HS-27A (cell line): ENCODE measurements at regions not wholly inside any gene's neighbourhood (a gene's known extent, or its start where the extent isn't known, plus 50 kb on each side); places are given as distances from the start of the nearest gene placed in this dataset.
"Not testable (repeated sequence)": the region's sequence is repeated elsewhere in the genome, so short reads cannot be mapped to it uniquely, and the experiment has no call there.

ENCODE experiments used
- DNase-seq: peaks from one replicate; pipeline ENCODE4 v3.0.0-alpha.2; 2012; ENCODE audit warnings: low read depth, missing footprints

DNA sequence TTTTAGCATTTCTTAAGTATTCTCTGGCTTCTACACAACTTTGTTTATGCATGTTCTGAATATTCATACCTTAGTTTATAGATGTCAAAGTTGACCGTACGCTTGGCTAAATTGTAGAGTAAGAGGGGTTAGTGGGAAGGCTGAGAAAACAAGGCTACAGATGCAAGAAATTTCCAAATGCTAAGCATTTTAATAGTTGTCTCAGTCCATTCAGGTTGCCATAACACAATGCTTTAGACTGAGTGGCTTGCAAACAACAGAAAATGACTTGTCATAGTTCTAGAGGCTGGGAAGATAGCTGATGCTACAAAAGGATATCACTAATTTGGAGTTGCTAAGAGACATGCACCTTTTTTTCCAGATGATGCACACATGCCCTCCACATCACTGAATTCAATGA lies 53.0 kb upstream of the C1QTNF3 start:
- DNase-seq, result not testable (repeated sequence)

DNA sequence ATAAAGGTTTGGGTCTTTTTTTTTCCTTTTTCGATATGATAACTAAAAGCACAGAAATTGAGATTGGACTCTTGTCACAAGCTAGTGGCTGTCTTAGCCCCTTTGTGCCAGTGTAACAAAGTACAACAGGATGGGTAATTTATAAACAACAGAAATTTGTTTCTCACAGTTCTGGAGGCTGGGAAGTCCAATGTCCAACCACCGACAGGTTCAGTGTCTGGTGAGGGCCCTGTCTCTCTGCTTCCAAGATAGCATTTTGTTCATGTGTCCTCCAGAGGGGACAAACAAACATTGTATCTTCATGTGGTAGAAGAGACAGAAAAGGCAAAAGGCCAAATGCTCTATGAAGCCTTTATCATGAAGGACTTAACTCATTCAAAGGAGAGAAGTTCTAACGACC lies 56.9 kb upstream of the C1QTNF3 start:
- DNase-seq, result not testable (repeated sequence)

DNA sequence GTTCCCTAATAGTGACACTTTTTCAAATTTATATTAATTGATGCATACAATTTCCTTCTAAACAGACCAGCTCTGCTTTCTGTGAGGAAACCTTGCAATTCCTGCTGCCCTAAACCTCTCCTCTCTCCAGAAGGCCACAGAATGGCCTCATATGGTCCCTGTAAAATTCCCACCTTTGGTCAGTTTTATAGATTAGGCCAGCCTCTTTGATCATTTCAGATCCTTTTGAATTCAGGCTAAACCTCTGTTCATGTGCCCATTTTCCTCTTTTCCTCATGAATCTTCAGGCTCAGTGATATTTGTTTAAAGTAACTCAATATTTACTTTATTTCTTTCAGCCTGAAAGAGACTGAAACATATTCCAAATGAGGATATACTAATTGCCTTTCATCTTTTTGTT lies 58.6 kb upstream of the C1QTNF3 start:
- not testable (repeated sequence) for DNase-seq

- not testable (repeated sequence) for DNase-seq
Observed at GRCh38 chr5:34108897-34109296, 65.9 kb upstream of the C1QTNF3 start.

DNA sequence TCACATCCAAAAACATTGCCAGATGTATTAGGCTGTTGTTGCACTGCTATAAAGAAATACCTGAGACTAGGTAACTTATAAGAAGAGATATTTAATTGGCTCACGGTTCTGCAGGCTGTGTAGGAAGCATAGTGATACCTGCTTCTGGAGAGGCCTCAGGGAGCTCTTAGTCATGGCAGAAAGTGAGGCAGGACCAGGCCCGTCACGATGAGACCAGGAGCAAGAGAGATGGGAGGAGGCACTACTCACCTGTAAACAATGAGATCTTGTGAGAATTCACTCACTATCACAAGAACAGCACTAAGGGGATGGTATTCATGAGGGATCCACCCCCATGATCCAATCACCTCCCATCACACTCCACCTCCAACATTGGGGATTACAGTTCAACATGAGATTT lies 81.3 kb upstream of the C1QTNF3 start:
- DNase-seq, result not testable (repeated sequence)

GRCh38 chr5:34125354-34125753 lies 82.3 kb upstream of the C1QTNF3 start:
- DNase-seq, result not testable (repeated sequence)

DNA sequence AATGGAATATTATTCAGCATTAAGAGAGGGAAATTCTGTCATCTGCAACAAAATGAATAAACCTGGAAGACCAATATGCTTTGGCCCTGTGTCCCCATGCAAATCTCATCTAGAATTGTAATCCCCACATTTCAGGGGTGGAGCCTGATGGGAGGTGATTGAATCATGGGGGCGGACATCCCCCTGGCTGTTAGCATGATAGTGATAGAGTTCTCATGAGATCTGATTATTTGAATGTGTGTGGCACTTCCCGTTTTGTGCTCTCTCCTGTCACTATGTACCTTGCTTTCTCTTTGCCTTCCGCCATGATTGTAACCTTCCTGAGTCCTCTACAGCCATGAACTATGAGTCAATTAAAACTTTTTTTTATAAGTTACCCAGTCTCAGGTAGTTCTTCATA lies 83.7 kb upstream of the C1QTNF3 start:
- not testable (repeated sequence) for DNase-seq

DNA sequence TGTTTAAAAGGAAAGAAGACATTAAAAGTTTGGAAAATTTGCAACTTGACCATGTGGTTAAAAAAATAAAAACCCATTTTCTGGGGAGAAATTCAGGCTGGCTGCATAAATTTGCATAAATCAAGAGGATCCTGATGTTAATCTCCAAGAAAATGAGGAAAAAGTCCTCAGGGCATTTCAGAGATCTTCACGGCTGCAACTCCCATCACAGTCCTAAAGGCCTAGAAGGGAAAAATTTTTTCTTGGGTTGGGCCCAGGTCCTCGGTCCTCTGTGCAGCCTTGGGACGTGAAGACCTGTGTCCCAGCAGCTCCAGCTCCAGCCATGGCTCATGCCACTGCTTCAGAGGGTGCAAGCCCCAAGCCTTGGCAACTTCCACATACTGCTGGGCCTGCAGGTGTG lies 84.8 kb upstream of the C1QTNF3 start:
- DNase-seq, result not testable (repeated sequence)

DNA sequence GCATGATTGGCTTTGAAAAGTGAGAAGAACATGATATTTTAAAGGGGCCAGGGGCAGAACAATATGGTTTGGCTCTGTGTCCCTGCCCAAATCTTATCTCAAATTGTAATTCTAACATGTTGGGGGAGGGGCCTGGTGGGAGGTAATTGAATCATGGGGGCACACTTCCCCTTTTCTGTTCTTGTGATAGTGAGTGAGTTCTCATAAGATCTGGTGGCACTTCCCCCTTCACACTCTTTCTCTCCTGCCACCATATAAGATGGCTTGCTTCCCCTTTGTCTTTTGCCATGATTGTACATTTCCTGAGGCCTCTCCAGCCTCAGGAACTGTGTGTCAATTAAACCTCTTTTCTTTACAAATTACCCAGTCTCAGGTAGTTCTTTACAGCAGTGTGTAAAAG lies 85.9 kb upstream of the C1QTNF3 start:
- DNase-seq, result not testable (repeated sequence)

DNA sequence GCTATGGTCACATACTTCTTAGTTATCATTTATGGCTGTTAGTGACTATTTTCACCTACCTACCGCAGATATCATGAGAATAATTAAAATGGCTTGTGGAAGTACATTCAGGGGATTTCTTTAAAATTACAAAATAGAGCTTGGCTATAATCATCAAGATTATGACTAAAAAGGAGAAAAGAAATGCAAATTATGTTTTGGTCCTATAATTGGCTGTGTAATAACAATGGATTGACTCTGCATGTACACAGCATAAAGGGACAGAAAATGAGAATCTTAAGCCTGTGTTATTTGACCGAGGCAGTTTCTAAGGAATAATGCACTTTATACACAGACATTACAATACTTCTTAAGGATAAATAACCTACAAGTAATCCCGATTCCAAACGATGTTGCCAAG lies 112.0 kb upstream of the C1QTNF3 start:
- not testable (repeated sequence) for DNase-seq

GRCh38 chr5:34156703-34157414 lies 113.8 kb upstream of the C1QTNF3 start:
- DNase-seq, result not testable (repeated sequence)

DNA sequence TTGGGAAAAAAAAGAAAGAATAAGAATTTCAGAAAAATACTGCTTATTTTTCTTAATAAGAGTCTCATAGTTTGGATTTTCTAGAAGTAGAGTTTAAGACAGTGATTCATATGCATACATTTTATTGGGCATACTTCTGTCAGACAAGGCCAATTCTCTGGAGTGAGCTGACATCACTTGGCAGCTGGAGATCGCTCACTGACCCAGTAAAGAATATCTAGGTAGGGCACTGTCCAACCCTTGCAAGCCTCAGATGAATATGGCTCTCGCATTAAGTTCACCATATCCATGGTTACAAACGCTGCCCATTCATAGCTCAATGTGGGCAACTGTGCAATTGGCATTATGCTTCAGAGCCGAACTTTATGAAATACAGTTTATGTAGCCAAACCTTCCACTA lies 117.9 kb upstream of the C1QTNF3 start:
- DNase-seq, result not testable (repeated sequence)

- not testable (repeated sequence) for DNase-seq
Observed at GRCh38 chr5:34171398-34171797, 128.4 kb upstream of the C1QTNF3 start.

GRCh38 chr5:34179453-34180190 lies 136.6 kb upstream of the C1QTNF3 start:
- not testable (repeated sequence) for DNase-seq

- DNase-seq, result not testable (repeated sequence)
Observed at GRCh38 chr5:34180225-34180624, 137.2 kb upstream of the C1QTNF3 start.

- DNase-seq, result not testable (repeated sequence)
Observed at GRCh38 chr5:34180940-34181614, 138.1 kb upstream of the C1QTNF3 start.

- DNase-seq, result not testable (repeated sequence)
Observed at GRCh38 chr5:34185005-34185404, 142.0 kb upstream of the C1QTNF3 start.

- not testable (repeated sequence) for DNase-seq
Observed at GRCh38 chr5:34185572-34185971, 142.6 kb upstream of the C1QTNF3 start.

- not testable (repeated sequence) for DNase-seq
Observed at GRCh38 chr5:34186108-34186507, 143.1 kb upstream of the C1QTNF3 start.

DNA sequence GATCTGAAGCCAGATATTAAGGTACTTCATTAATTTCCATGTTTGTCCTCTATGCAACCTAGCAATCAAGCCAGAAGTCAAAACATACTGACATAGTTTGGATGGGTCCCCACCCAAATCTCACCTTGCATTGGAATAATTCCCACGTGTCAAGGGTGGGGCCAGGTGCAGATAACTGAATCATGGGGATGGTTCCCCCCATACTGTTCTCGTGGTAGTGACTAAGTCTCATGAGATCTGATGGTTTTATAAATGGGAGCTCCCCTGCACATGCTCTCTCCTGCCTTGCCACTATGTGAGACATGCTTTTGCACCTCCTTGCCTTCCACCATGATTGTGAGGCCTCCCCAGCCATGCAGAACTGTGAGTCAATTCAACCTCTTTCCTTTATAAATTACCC lies 143.9 kb upstream of the C1QTNF3 start:
- DNase-seq, result not testable (repeated sequence)

DNA sequence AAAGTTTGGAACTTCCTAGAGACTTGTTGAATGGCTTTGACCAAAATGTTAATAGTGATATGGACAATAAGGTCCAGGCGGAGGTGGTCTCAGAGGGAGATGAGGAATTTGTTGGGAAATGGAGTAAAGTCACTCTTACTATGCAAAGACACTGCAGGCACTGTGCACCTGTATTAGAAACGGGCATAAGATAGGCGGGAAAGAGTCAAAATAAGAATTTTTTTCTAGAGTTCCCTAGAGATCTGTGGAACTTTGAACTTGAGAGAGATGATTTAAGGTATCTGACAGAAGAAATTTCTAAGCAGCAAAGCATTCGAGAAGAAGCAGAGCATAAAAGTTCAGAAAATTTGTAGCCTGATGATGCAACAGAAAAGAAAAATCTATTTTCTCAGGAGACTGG lies 144.4 kb upstream of the C1QTNF3 start:
- not testable (repeated sequence) for DNase-seq

DNA sequence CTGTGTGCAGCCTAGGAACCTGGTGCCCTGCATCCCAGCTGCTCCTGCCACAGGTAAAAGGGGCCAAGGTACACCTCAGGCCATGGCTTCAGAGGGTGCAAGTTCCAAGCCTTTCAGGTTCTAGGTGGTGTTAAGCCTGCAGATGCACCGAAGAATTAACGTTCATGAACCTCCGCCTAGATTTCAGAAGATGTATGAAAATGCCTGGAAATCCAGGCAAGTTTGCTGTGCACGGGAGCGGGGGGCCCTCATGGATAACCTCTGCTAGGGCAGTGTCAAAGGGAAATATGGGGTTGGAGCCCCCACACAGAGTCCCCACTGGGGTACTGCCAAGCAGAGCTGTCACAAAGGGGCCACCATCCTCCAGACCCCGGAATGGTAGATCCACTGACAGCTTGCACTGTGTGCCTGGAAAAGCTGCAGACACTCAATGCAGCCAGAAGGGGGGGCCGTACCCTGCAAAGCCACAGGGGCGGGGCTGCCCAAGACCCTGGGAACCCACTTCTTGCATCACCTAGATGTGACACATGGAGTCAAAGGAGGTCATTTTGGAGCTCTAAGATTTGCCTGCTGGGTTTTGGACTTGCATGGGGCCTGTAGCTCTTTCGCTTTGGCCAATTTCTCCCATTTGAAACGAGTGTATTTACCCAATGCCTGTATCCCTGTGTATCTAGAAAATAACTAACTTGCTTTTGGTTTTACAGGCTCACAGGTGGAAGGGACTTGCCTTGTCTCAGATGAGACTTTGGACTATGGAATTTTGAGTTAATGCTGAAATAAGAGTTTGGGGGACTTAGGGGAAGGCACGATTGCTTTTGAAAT lies 145.2 kb upstream of the C1QTNF3 start:
- DNase-seq, result not testable (repeated sequence)
